MM.1S (cell line): ENCODE measurements at regions not wholly inside any gene's neighbourhood (a gene's known extent, or its start where the extent isn't known, plus 50 kb on each side); places are given as distances from the start of the nearest gene placed in this dataset.
A peak's percentile ranks its signal among the peaks of the same experiment; 100 is the strongest.

ENCODE experiments used
- DNase-seq: peaks from one replicate; pipeline ENCODE4 v3.0.0-alpha.2; 2015
- H2AFZ ChIP-seq: fragments of 300-600 bp; sonication (generic); 2 replicates; pipeline ENCODE4 v1.6.0; 2016; ENCODE audit warnings: antibody characterized with exemption, low read length
- H3F3A ChIP-seq: fragments of 300-600 bp; sonication (generic); 2 replicates; pipeline ENCODE4 v1.6.1; 2016; ENCODE audit warnings: mild to moderate bottlenecking, antibody characterized with exemption, low read length, moderate library complexity, mixed read lengths; ENCODE audit not compliant: insufficient read depth
- H3K27ac ChIP-seq: fragments of 300-600 bp; sonication (generic); 2 replicates; pipeline ENCODE4 v1.5.1; 2016; ENCODE audit warnings: mild to moderate bottlenecking, low read length
- H3K27me3 ChIP-seq: fragments of 300-600 bp; sonication (generic); replicated peaks from 2 replicates; pipeline ENCODE4 v1.6.0; 2016; ENCODE audit warnings: low read length; ENCODE audit not compliant: insufficient read depth
- H3K36me3 ChIP-seq: fragments of 300-600 bp; sonication (generic); replicated peaks from 2 replicates; pipeline ENCODE4 v1.6.1; 2016; ENCODE audit warnings: mild to moderate bottlenecking, low read length, mixed read lengths; ENCODE audit not compliant: insufficient read depth
- H3K4me1 ChIP-seq: fragments of 300-600 bp; sonication (generic); 2 replicates; pipeline ENCODE4 v1.6.1; 2016; ENCODE audit warnings: low read length, mixed read lengths
- H3K4me2 ChIP-seq: fragments of 300-600 bp; sonication (generic); 2 replicates; pipeline ENCODE4 v1.6.0; 2016; ENCODE audit warnings: low read depth, low read length
- H3K4me3 ChIP-seq: fragments of 300-600 bp; sonication (generic); 2 replicates; pipeline ENCODE4 v1.5.1; 2016; ENCODE audit warnings: low read length, mixed read lengths
- H3K79me2 ChIP-seq: fragments of 300-600 bp; sonication (generic); 2 replicates; pipeline ENCODE4 v1.6.1; 2016; ENCODE audit warnings: mixed run types, low read length, mixed read lengths
- H3K9ac ChIP-seq: fragments of 300-600 bp; sonication (generic); 2 replicates; pipeline ENCODE4 v1.6.1; 2016; ENCODE audit warnings: low read length, mixed read lengths
- H3K9me2 ChIP-seq: fragments of 300-600 bp; sonication (generic); replicated peaks from 2 replicates; pipeline ENCODE4 v1.6.1; 2016; ENCODE audit warnings: mild to moderate bottlenecking, low read length, mixed read lengths; ENCODE audit not compliant: insufficient read depth
- H3K9me3 ChIP-seq: fragments of 300-600 bp; sonication (generic); replicated peaks from 2 replicates; pipeline ENCODE4 v1.6.1; 2016; ENCODE audit warnings: mild to moderate bottlenecking, low read length, mixed read lengths; ENCODE audit not compliant: insufficient read depth
- H4K20me1 ChIP-seq: fragments of 300-600 bp; sonication (generic); 2 replicates; pipeline ENCODE4 v1.6.1; 2016; ENCODE audit warnings: mild to moderate bottlenecking, low read length, moderate library complexity, mixed read lengths; ENCODE audit not compliant: insufficient read depth
- EZH2 ChIP-seq: fragments of 300-600 bp; sonication (generic); optimal IDR thresholded peaks from 2 replicates; pipeline ENCODE3; 2017; ENCODE audit warnings: low read depth, mild to moderate bottlenecking, antibody characterized with exemption, low read length, mixed read lengths
- EZH2phosphoT487 ChIP-seq: fragments of 300-600 bp; sonication (generic); IDR thresholded peaks from 2 replicates; pipeline ENCODE4 v1.6.1; 2018; ENCODE audit warnings: antibody characterized with exemption, low read length
- TF ChIP-seq, protein P1 (sequence below): fragments of 300-600 bp; sonication (generic); IDR thresholded peaks from 2 replicates; pipeline ENCODE4 v1.5.1; 2016; ENCODE audit warnings: antibody characterized with exemption, low read length, mixed read lengths

GRCh38 chr4:73344106-73344505 is 60.0 kb upstream of the ALB start:
- Histone ChIP-seq H2AFZ (no peak overlapping the region), H3K36me3 (no peaks in the 10 kb centered on the region), H3F3A (no peaks in the 10 kb centered on the region), H3K9me3 (no peaks in the 10 kb centered on the region), H3K9ac (no peak overlapping the region), H3K27me3 (no peaks in the 10 kb centered on the region), H3K79me2 (no peaks in the 10 kb centered on the region), H3K4me2 (no peak overlapping the region), H3K4me1 (no peaks in the 10 kb centered on the region), H4K20me1 (no peaks in the 10 kb centered on the region), H3K4me3 (no peak overlapping the region), H3K27ac (no peak overlapping the region), H3K9me2 (no peaks in the 10 kb centered on the region)
- TF ChIP-seq EZH2: no peak
- TF ChIP-seq, protein P1, sequence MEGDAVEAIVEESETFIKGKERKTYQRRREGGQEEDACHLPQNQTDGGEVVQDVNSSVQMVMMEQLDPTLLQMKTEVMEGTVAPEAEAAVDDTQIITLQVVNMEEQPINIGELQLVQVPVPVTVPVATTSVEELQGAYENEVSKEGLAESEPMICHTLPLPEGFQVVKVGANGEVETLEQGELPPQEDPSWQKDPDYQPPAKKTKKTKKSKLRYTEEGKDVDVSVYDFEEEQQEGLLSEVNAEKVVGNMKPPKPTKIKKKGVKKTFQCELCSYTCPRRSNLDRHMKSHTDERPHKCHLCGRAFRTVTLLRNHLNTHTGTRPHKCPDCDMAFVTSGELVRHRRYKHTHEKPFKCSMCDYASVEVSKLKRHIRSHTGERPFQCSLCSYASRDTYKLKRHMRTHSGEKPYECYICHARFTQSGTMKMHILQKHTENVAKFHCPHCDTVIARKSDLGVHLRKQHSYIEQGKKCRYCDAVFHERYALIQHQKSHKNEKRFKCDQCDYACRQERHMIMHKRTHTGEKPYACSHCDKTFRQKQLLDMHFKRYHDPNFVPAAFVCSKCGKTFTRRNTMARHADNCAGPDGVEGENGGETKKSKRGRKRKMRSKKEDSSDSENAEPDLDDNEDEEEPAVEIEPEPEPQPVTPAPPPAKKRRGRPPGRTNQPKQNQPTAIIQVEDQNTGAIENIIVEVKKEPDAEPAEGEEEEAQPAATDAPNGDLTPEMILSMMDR: no peak
- TF ChIP-seq EZH2phosphoT487: no peak
- no peak for DNase-seq

DNA sequence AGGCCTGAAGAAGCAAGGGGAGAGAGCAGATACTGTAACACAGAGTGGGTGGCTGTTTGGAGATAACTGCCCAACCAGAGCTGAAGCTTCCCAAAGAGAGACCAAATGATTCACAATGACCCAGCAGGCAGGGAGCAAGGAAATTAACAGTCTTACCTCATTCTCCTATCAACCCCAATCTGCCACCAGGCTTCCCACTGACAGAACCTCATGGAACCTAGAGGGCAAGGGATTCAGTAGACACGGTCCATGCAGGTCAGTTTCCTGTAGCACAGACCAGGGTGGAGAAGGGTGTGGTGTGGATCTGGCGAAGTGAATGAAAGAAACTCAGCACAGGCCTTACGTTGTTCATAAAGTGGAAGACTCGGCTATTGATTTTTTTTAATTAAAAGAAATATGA is 60.7 kb upstream of the ALB start:
- Histone ChIP-seq H3K27ac (no peak overlapping the region), H3K9me3 (no peaks in the 10 kb centered on the region), H3K36me3 (no peaks in the 10 kb centered on the region), H3K27me3 (no peaks in the 10 kb centered on the region), H4K20me1 (no peaks in the 10 kb centered on the region), H3K9me2 (no peaks in the 10 kb centered on the region), H3K79me2 (no peaks in the 10 kb centered on the region), H3K9ac (no peak overlapping the region), H3K4me3 (no peak overlapping the region), H3F3A (no peaks in the 10 kb centered on the region), H2AFZ (no peak overlapping the region), H3K4me1 (no peaks in the 10 kb centered on the region), H3K4me2 (no peak overlapping the region)
- DNase-seq: no peak
- TF ChIP-seq EZH2phosphoT487 (no peak), EZH2 (no peak)
- TF ChIP-seq, protein P1: no peak

GRCh38 chr4:73341454-73341853 is 62.6 kb upstream of the ALB start:
- H3K9me2 ChIP-seq: no peaks in the 10 kb centered on the region
- H3K4me3 ChIP-seq: no peak overlapping the region
- H3K36me3 ChIP-seq: no peaks in the 10 kb centered on the region
- H3K9me3 ChIP-seq: no peaks in the 10 kb centered on the region
- DNase-seq: peak; percentile 50
- H3K4me2 ChIP-seq: no peak overlapping the region
- no peaks in the 10 kb centered on the region for H4K20me1 ChIP-seq
- no peaks in the 10 kb centered on the region for H3F3A ChIP-seq
- no peaks in the 10 kb centered on the region for H3K27me3 ChIP-seq
- H2AFZ ChIP-seq: no peak overlapping the region
- no peak overlapping the region for H3K27ac ChIP-seq
- no peaks in the 10 kb centered on the region for H3K79me2 ChIP-seq
- TF ChIP-seq EZH2phosphoT487: no peak
- TF ChIP-seq, protein P1: peak; percentile 58
- no peaks in the 10 kb centered on the region for H3K4me1 ChIP-seq
- H3K9ac ChIP-seq: no peak overlapping the region

DNA sequence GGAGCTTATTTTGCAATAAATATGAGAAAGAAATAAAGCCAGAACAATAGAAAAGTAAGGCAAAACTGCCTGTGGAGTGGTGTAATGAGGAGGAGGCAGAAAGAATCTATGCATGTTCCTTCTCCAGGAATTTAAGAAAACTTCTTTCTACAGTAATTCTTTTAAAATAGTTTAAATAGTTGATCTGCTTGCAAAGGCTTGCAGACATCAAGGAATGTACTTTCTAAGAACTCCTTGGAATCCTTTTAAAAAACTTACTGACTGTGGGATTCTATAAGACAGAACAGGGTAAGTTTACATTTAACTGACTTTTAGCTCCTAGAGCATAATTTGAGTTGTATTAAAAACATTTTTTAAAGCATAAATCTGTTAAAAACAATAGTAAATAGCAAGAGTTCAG is 63.2 kb upstream of the ALB start:
- no peak for DNase-seq
- TF ChIP-seq EZH2 (no peak), EZH2phosphoT487 (no peak)
- TF ChIP-seq, protein P1: no peak
- H3K9me2 ChIP-seq: no peaks in the 10 kb centered on the region
- no peak overlapping the region for H3K4me3 ChIP-seq
- H3K27ac ChIP-seq: no peak overlapping the region
- no peak overlapping the region for H3K4me2 ChIP-seq
- H3K79me2 ChIP-seq: no peaks in the 10 kb centered on the region
- H2AFZ ChIP-seq: no peak overlapping the region
- H3K4me1 ChIP-seq: no peaks in the 10 kb centered on the region
- no peaks in the 10 kb centered on the region for H3K36me3 ChIP-seq
- H3K9ac ChIP-seq: no peak overlapping the region
- no peaks in the 10 kb centered on the region for H4K20me1 ChIP-seq
- no peaks in the 10 kb centered on the region for H3F3A ChIP-seq
- no peaks in the 10 kb centered on the region for H3K27me3 ChIP-seq
- no peaks in the 10 kb centered on the region for H3K9me3 ChIP-seq
